ENCODE measurements at regions not wholly inside any gene's neighbourhood (a gene's known extent, or its start where the extent isn't known, plus 50 kb on each side); places are given as distances from the start of the nearest gene placed in this dataset.

- CTCF ChIA-PET = interaction anchor here (1.0 kb wide), 1 partner anchor 64 kb away, joined by 3 read pairs; no protein-coding TSS in a partner anchor
- H3K9me3 ChIP-seq (ENCODE audit: control insufficient read depth, insufficient read depth, low read depth, low read length) = no peaks in the 10 kb centered on the region
Measured at GRCh38 chr17:34478244-34478643, 101.1 kb upstream of the TMEM132E start.

GRCh38 chr17:34475296-34475695 is 104.1 kb upstream of the TMEM132E start:
- no peak for TF ChIP-seq ZBTB49 (tag by site-specific recombination; IDR thresholded peaks at IDR 0.05; ENCODE audit: low read depth)
- TF ChIP-seq ZNF473 (tag by site-specific recombination; IDR thresholded peaks at IDR 0.05) = no peak
- no peak for TF ChIP-seq ZNF394 (tag by site-specific recombination; IDR thresholded peaks at IDR 0.05; ENCODE audit: borderline replicate concordance)
- TF ChIP-seq ZNF266 (tag by site-specific recombination; IDR thresholded peaks at IDR 0.05; ENCODE audit: low read depth) = no peak
- TF ChIP-seq ZSCAN5A (tag by site-specific recombination; IDR thresholded peaks at IDR 0.05) = no peak
- TF ChIP-seq ZSCAN18 (tag by site-specific recombination; IDR thresholded peaks at IDR 0.05) = no peak
- TF ChIP-seq ZNF211 (tag by site-specific recombination; IDR thresholded peaks at IDR 0.05; ENCODE audit: low read depth) = no peak
- no peak for TF ChIP-seq ZNF214 (tag by site-specific recombination; IDR thresholded peaks at IDR 0.05; ENCODE audit: borderline replicate concordance)
- TF ChIP-seq ZNF174 (tag by site-specific recombination; IDR thresholded peaks at IDR 0.05) = no peak
- TF ChIP-seq ZNF2 (tag by site-specific recombination; IDR thresholded peaks at IDR 0.05) = no peak
- no peak for TF ChIP-seq ZNF629 (tag by site-specific recombination; IDR thresholded peaks at IDR 0.05)
- no peak for TF ChIP-seq ZNF585B (tag by site-specific recombination; IDR thresholded peaks at IDR 0.05)
- no peak for TF ChIP-seq ZNF843 (tag by site-specific recombination; IDR thresholded peaks at IDR 0.05)
- no peak for TF ChIP-seq PATZ1 (tag by site-specific recombination; IDR thresholded peaks at IDR 0.05)
- Histone ChIP-seq H3K4me3 (ENCODE audit: low read depth, low read length) (no peak overlapping the region), H3K4me1 (ENCODE audit: control insufficient read depth, insufficient read depth, low read length) (no peaks in the 10 kb centered on the region), H3K27ac (ENCODE audit: extremely low read depth, low read depth, low read length) (no peak overlapping the region), H3K36me3 (ENCODE audit: control insufficient read depth in 2 of 2, insufficient read depth in 1 of 2, low read length in 2 of 2) (no peaks in the 10 kb centered on the region), H3K9me3 (ENCODE audit: control insufficient read depth, insufficient read depth, low read depth, low read length) (no peaks in the 10 kb centered on the region)
- ChIA-PET POLR2A (no interaction called here), CTCF (interaction anchor here (0.6 to 1.3 kb wide), 4 partner anchors 35 to 1024 kb away, joined by 3 to 5 read pairs (median 4); no protein-coding TSS in a partner anchor)

More at GRCh38 chr17:34478244-34478643, 101.1 kb upstream of the TMEM132E start:
- no peak overlapping the region for H3K27ac ChIP-seq (ENCODE audit: extremely low read depth, low read depth, low read length)
- POLR2A ChIA-PET = no interaction called here
- no peaks in the 10 kb centered on the region for H3K36me3 ChIP-seq (ENCODE audit: control insufficient read depth in 2 of 2, insufficient read depth in 1 of 2, low read length in 2 of 2)
- no peak overlapping the region for H3K4me3 ChIP-seq (ENCODE audit: low read depth, low read length)
- TF ChIP-seq ZNF184 (tag by site-specific recombination; IDR thresholded peaks at IDR 0.05) (no peak), HOXD13 (CRISPR knock-in tag; IDR thresholded peaks at IDR 0.05; ENCODE audit: borderline replicate concordance) (no peak), ZNF654 (tag by site-specific recombination; IDR thresholded peaks at IDR 0.05; ENCODE audit: low read depth) (no peak), PRDM6 (tag by site-specific recombination; IDR thresholded peaks at IDR 0.05) (no peak), ZNF202 (tag by site-specific recombination; IDR thresholded peaks at IDR 0.05; ENCODE audit: borderline replicate concordance) (no peak), ZNF830 (tag by site-specific recombination; IDR thresholded peaks at IDR 0.05; ENCODE audit: low read depth) (no peak), ZBTB48 (tag by site-specific recombination; IDR thresholded peaks at IDR 0.05) (no peak), ZNF155 (tag by site-specific recombination; IDR thresholded peaks at IDR 0.05) (no peak), ZSCAN18 (tag by site-specific recombination; IDR thresholded peaks at IDR 0.05) (no peak), ZNF292 (tag by site-specific recombination; IDR thresholded peaks at IDR 0.05; ENCODE audit: borderline replicate concordance, low read depth) (no peak), ZFP41 (tag by site-specific recombination; IDR thresholded peaks at IDR 0.05; ENCODE audit: borderline replicate concordance) (no peak), ZNF133 (tag by site-specific recombination; IDR thresholded peaks at IDR 0.05) (no peak), YY2 (tag by site-specific recombination; IDR thresholded peaks at IDR 0.05) (no peak), ZNF335 (tag by site-specific recombination; conservative IDR thresholded peaks at IDR 0.05) (no peak), ZNF561 (tag by site-specific recombination; IDR thresholded peaks at IDR 0.05; ENCODE audit: borderline replicate concordance) (no peak), IKZF3 (tag by site-specific recombination; IDR thresholded peaks at IDR 0.05) (no peak)
- H3K4me1 ChIP-seq (ENCODE audit: control insufficient read depth, insufficient read depth, low read length) = no peaks in the 10 kb centered on the region

All from HEK293 (cell line).